Medulla oblongata (tissue), 1 donor: ENCODE measurements at regions not wholly inside any gene's neighbourhood (a gene's known extent, or its start where the extent isn't known, plus 50 kb on each side); places are given as distances from the start of the nearest gene placed in this dataset.
"Not testable (repeated sequence)": the region's sequence is repeated elsewhere in the genome, so short reads cannot be mapped to it uniquely, and the experiment has no call there.

Source experiments
- DNase-seq: peaks from one replicate; pipeline ENCODE4 v3.0.0-alpha.2; 2015; ENCODE audit errors: extremely low spot score

DNA sequence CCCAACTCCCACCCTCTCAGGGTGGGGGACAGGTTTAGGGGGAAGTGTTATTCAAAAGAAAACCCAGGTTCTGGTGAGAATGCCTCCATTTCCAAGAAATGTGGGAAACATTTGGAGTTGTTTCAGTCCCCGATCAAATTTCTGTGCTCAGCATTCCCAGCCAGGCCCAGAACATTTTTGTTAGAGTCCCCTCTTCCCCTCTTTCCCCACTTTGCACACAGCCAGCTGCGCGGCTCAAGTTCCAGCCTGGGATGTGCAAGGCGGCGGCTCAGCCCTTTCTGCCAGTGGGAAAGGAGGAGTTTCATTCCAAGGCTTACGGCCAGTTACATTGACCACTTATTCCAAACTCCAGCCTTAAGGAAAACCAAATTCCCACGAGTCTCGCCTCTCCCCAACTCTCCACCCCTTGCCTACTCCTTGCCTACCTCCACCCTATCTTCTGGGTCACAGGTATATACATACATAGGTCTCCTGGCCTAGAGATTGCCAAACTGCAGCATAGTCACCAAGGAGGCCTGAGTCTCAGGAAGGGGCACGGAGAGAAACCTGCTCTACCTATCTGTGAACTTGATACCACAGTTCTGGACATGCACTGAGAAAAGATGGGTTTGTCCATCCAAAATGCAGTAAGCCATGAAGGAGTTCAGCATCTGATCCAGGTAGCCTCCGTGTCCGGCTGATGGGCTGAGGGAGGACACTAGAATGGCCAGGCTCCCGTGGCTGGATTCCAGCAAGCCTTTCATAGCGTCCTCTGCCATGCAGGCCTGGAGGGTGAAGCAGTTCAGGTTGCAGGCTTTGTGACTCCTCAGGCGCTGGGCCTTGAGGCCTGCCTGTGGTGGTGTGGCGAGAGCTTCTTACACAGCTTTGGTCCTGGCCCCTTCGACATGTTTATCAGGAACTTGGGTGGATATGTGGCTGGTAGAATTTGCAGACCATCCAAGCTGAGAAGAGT is 154.5 kb downstream of the ZFP36L2 start:
- no peak for DNase-seq

DNA sequence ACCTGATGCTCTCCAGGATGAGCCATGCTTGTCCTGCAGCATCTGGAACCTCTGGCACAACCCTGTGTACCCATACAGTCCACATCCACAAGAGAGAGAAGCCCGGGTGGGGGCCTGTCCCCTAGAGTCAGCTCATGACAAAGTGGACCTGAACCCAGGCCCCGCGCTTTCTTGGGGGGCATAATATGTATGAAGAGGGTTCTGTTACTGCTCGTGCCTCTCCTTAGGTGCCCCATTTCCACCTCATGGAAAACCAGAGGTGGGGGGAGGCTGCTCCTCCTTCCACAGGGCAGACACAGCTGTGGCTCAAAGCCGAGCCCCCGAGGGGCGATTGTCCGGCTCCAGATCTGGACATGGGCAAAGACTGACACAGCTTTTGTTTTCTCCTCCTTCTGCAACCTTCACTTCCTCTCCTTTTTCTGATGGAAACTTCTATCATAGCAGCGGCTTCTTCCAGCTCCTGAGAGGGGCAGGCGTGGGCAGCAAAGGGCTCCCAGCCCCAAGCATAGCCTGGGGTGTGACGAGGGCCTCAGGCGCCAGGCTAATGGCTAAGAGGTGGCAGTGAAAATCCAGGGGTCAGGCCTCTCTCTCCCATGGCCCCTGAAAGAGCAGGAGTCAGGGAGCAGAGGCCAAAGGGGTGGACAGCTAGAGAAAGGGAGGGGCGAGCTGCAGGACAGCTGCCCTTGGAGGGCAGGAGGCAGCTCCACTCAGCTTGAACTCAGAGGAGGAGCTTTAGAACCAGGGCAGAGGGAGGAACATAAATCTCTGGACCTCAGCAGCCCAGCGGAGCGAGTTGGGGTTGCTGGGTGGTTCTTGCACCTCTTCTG is 155.5 kb downstream of the ZFP36L2 start:
- no peak for DNase-seq

DNA sequence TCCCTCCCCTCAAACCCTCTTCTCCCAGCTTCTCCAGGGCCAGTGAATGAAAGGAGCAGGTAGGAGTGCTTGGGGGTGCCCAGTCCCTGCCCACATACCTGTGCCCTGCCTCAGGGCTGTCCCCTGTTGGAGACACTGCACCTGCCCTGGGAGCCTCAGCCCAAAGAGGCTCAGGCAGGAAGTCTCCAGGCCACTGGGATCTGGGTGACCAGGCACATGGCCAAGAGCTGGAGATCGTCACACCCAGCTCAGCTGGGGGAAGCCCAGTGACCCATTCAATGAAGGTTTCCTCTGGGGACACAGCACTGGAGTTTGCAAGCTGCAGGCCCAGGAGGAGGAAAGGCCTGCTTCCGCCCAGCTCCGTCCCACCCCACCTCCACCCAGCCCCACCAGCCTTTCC is 156.4 kb downstream of the ZFP36L2 start:
- no peak for DNase-seq

DNA sequence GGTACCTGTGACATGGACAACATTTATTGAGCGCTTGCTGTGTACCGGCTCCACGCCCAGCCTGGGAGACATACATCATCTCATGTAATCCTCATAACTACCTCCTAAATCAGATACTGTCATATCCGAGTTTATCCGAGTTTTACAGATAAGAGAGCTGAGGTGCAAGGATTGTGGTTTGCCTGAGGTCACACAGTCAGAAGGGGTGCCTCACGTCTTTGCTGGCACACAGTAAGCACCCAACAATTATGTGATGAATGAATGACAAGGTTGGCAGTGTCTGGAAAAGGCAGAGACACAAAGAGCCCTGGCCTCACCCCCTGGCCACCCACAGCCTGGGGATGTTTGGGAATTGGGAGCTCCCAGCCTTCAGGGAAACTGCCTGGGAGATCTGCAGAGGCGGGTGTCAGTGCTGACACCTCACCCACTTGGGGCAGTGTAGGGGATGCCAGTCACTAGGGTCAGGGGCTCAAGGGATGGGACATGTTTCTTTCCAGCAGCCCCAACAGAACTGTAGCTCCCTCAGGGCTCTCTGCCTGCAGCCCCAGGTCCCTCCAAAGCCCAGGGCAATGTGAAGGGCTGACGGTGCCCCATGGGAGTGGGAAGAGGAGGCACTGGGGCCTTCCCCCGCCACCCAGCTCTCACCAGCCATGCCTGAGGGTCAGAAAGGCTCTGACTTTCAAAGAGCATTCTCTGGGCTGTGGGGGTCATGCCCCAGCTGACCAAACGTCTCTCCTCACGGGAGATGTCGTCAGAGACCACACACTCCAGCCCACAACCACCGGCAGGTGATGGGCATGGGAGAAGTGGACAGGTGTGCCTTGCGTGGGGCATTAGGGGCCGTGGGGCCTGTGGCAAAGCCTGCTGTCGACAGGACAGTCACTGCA is 157.5 kb downstream of the ZFP36L2 start:
- no peak for DNase-seq

DNA sequence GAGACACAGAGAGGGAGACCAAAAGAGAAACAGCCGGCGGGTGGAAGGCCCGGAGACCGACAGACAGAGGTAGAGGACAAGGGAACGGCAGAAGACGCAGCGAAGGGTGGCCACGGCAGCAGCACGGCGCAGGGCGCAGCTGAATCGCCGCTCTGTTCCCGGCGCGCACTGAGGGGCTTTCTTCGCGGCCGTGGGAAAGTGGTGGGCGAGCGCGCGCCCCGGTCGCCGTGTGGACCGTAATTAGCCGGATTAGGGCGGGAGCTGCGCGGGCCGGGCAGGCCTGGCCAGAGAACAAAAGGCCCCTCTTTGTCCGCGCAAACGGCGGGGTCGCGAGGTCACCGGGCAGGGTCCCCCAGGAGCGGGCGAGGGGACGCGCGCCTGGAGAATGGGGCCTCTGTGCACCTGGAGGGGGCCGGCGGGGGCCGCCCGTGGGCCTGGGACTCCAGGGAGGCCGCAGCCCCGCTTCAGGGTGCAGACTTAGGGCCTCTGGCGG is 158.3 kb downstream of the ZFP36L2 start:
- DNase-seq = no peak

- no peak for DNase-seq
These were observed 159.0 kb downstream of the ZFP36L2 start for GRCh38 chr2:43067254-43068040.

GRCh38 chr2:43066541-43067253 is 159.7 kb downstream of the ZFP36L2 start:
- not testable (repeated sequence) for DNase-seq

DNA sequence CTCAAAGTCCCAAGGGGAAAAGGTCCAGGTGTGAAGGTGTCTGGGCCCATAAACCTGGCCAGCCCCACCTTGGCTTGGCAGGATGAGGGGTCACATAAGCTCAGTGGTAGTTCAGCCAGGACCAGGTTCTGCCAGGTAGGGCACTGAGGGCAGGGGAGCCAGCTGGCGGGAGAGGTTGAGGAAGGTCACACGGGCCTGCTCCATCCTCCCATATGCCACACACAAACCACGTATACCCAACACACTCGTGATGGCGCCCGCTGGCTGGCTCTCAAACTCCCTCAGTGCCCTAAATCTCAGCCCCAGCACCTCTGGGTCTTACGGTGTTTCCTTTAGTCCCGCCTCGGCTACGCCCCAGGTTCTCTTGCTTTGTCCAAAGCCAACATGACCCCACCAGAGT is 160.5 kb downstream of the ZFP36L2 start:
- DNase-seq = no peak

- no peak for DNase-seq
These were observed 161.4 kb downstream of the ZFP36L2 start for GRCh38 chr2:43065036-43065435.

DNA sequence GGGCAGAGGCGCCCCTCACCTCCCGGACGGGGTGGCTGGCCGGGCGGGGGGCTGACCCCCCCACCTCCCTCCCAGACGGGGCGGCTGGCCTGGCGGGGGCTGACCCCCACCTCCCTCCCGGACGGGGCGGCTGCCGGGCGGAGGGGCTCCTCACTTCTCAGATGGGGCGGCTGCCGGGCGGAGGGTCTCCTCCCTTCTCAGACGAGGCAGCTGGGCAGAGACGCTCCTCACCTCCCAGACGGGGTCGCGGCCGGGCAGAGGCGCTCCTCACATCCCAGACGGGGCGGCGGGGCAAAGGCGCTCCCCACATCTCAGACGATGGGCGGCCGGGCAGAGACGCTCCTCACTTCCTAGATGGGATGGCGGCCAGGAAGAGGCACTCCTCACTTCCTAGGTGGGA is 163.3 kb downstream of the ZFP36L2 start:
- not testable (repeated sequence) for DNase-seq

DNA sequence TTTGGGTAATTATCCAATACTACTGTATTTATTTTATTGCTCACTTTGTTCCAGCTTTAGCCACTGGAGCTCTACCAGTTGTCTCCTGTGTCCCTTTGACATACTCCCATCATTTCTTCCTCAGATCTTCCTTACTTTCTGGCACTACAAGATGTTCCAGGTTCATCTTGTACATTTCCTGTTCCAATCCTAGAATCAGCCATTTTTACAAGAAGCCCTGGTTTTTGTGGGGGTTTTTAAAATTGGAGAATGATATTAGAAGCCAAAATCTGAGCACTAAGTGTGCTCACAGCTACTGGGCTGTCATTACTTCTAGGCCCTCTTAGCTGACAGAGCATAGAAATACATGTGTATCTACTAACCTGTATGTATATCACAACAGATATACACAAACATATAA is 164.3 kb downstream of the ZFP36L2 start:
- DNase-seq = no peak

DNA sequence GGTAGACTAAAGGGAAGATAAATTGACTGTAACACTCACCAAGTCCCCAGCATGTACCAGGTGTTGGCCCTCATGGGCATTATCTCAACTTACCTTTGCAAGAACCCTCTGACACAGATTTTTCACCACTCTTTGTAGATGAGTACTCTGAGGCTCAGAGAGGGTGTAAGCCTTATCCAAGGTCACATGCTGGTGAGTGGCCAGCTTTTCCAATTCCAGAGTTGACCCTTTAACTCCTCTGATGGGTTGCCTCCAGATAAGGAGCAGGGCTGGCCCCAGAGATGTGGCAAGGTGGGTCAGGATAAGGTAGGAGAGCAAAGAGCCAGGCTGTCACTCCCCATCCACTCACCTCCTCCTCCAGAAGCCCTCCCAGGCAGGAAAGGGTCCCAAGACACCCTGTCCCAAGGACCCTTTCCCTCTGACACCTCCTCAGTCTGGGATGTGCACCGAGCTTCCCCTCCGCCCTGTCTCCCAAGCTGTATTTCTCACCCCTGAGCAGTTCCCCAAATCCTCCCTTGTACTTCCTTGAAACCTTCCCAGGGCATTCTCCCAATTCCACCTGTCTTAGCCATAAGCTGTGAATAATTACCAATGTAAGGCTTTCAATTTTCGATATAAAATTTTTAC is 165.9 kb downstream of the ZFP36L2 start:
- no peak for DNase-seq

DNA sequence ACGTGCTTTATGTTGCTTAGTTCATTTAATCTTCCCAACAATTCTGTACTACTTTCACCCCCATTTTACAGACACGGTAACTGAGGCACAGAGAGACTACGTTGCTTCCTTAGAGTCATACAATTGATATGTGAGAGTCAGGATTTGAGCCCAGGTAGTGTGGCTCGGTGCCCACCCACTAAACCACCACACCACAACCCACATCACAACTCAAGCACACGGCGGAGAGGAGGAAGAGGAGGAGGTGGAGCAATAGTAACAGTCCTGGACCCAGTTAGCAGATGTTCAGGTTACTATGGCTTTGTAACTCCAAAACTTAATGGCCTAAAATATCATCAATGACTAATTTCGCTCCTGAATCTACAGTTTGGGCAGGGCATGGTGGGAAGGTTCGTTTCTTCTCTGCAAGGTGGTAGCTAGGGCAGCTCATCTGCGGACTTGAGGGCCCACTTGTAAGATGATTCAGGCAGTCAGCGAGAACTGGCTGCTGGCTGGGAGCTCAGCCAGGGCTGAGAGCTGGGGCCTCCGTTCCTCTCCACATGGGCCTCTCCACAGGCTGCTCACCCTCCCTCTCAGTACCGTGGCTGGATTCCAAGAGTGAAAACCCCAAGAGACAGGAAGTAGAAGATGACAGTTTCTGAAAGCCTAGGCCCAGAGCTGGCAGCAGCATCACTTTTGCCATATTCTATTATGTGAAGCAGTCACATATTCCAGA is 167.1 kb downstream of the ZFP36L2 start:
- DNase-seq = peak; percentile 95

- DNase-seq = no peak
These were observed 167.7 kb downstream of the ZFP36L2 start for GRCh38 chr2:43058726-43059110.

DNA sequence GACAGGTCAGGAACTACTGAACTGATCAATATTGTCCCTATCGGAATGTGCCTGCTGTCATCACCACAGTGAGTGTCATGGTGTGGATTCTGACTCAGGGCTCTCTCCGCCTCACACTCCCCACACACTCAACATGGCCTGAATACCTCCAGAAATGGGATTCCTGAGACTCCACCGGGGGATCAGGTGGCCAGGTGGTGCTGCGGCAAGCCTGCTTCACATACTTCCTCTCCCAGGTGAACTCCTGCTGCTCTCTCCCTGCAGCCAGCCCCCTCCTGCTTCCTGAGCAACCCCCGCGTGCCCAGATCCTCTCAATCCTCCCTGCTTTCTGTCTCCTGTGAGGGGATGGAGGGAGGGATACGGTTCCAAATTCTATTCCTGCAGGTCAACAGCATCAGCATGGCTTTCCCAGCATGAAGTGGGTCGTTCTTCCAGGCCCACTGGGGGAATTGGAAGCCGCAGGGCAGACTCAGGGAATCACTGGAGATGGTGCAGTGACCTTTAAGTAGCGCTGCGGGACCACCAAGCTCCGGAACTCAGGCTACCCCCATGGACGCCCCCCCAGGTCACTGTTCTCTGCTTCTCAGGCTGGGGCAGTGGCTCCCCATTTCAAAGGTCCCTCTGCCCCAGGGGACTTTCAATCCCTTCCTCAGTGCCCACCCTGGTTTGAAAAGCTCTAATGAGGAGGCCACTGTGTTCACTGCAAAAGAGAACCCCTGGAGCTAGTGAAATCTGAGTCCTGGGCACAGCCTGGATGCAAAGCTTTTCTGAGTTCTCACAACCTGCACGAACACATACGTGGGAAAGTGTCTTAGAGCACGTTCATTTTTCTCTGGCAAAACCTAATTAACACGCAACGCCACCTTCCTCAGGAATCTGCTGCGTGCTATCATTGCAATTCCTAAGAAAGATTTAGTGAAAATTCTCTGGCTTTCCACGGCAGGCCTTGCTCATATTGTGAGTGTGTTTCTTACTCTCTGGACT is 168.4 kb downstream of the ZFP36L2 start:
- no peak for DNase-seq

GRCh38 chr2:43057026-43057741 is 169.2 kb downstream of the ZFP36L2 start:
- DNase-seq = peak; percentile 93

- no peak for DNase-seq
These were observed 170.4 kb downstream of the ZFP36L2 start for GRCh38 chr2:43055985-43056384.
